NOMO-1 treated with dmso at 0.1 percent for 144 hours (cell line): ENCODE measurements at regions not wholly inside any gene's neighbourhood (a gene's known extent, or its start where the extent isn't known, plus 50 kb on each side); places are given as distances from the start of the nearest gene placed in this dataset.
"Not testable (repeated sequence)": the region's sequence is repeated elsewhere in the genome, so short reads cannot be mapped to it uniquely, and the experiment has no call there.

Experiments used
- DNase-seq: peaks from one replicate; lab custom pipeline; 2025; ENCODE audit not compliant: unreplicated experiment; lab: John Stamatoyannopoulos, UW

DNA sequence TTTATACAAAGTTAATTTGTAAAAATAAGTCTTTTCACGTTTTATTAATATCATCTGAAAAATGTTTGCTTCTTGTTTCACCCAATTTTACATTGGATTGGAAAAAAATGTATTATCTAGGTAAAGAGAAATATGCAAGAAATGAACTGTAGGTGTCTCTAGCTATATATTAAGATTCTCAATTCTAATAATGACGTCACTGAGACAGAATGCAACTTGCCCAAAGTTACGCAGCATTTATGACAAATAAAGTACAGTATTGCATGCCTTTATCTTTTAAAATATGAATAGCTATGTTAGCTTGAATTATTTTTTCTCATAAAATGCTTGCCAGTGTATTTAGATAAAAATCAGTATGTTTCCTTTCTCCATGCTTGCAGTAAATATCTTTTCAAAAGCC is 728.8 kb downstream of the RERGL start:
- DNase-seq = no peak

DNA sequence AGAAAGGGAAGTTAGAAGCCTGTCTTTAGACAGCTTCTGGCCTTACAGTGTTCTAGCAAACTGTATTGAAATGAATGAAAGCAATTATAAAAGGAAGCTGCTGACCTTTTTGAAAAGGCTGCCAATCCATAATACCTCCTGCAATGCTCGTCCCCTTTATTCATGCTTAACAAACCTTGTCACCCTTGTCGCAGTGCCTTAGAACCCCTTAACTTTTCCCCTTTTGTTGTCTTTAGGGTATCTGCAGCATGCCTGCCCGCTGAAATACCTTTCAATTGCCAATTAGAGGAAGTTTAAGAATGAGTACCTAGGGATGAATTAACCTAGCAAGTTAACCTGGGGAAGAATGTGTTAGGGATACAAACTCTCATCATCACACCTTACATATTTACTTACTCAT is 731.2 kb downstream of the RERGL start:
- DNase-seq = peak; percentile 22

- no peak for DNase-seq
Measured at GRCh38 chr12:17357396-17357795, 732.6 kb downstream of the RERGL start.

GRCh38 chr12:17352164-17352563 is 737.8 kb downstream of the RERGL start:
- no peak for DNase-seq

DNA sequence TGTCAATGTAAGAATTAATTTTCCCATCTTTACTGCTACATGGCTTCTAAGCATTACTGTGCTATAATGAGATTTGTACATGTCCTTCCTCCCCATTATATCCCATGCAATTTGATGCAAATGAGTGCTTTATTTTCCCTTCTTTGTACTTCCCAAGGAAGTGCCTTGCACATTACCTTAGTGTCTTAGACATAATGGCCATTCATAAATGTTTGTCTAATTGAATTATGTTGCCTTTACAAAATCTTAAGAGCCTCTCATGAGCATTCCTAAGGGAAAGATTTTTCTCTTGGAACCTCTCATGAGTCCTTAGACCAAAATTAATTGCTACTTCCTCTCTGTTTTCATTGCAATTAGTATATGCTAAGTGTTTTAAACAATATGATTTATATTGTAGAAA is 741.7 kb downstream of the RERGL start:
- DNase-seq = no peak

- no peak for DNase-seq
Measured at GRCh38 chr12:17344649-17345048, 738.7 kb upstream of the LMO3 start.

- no peak for DNase-seq
Measured at GRCh38 chr12:17342381-17342961, 736.5 kb upstream of the LMO3 start.

GRCh38 chr12:17335487-17335886 is 729.5 kb upstream of the LMO3 start:
- no peak for DNase-seq

GRCh38 chr12:17334784-17335183 is 728.8 kb upstream of the LMO3 start:
- no peak for DNase-seq

- no peak for DNase-seq
Measured at GRCh38 chr12:17333287-17333686, 727.3 kb upstream of the LMO3 start.

DNA sequence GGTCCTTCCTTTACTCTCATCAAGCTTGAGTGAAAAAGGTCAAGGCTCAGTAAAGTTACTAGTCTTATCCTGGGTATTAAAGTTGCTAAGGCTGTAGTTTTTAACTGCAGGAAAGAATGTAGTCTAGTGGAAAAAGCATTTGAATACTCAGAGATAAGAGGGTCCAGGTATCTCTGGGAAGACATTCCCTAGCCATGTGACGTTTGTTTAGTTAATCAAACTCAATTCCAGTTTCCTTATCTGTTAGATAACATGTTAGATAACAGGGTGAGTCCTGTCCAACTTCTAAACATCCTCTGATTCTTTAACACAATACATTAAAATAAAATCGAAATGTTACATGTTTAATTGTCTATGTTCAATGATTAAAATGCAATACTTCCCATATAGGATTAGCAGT is 720.7 kb upstream of the LMO3 start:
- DNase-seq = no peak

GRCh38 chr12:17322090-17322489 is 716.1 kb upstream of the LMO3 start:
- no peak for DNase-seq

- DNase-seq = no peak
Measured at GRCh38 chr12:17304503-17305347, 698.8 kb upstream of the LMO3 start.

DNA sequence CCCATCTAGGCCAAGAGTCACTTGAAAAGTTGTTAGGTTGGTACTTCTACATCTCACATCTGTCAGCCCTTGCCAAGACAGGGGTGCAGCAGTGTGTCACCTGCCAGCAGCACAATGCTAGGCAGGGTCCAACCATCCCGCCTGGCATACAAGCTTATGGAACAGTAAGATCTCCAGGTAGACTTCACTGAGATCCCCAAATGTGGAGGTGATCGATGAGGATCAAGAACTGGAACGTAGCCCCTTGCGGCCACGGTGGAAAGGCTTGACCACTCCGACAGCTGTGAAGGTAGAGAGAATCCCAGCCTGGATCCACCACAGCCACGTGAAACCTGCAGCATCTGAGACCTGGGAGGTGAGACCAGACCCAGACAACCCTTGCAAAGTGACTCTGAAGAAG is 696.0 kb upstream of the LMO3 start:
- DNase-seq = no peak

GRCh38 chr12:17301544-17301943 is 695.6 kb upstream of the LMO3 start:
- no peak for DNase-seq

- no peak for DNase-seq
Measured at GRCh38 chr12:17296882-17297281, 690.9 kb upstream of the LMO3 start.

- no peak for DNase-seq
Measured at GRCh38 chr12:17286874-17287273, 680.9 kb upstream of the LMO3 start.

- no peak for DNase-seq
Measured at GRCh38 chr12:17284873-17285272, 678.9 kb upstream of the LMO3 start.

GRCh38 chr12:17283563-17283962 is 677.6 kb upstream of the LMO3 start:
- DNase-seq = no peak

DNA sequence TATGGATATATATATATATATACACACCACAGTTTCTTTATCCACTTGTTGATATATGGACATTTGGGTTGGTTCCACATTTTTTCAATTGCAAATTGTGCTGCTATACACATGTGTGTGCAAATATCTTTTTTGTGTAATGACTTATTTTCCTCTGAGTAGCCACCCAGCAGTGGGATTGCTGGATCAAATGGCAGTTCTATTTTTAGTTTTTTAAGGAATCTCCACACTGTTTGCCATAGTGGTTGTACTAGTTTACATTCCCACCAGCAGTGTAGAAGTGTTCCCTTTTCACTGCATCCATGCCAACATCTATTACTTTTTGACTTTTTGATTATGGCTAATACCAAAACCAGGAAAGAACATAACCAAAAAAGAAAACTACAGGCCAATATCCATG is 676.2 kb upstream of the LMO3 start:
- not testable (repeated sequence) for DNase-seq

DNA sequence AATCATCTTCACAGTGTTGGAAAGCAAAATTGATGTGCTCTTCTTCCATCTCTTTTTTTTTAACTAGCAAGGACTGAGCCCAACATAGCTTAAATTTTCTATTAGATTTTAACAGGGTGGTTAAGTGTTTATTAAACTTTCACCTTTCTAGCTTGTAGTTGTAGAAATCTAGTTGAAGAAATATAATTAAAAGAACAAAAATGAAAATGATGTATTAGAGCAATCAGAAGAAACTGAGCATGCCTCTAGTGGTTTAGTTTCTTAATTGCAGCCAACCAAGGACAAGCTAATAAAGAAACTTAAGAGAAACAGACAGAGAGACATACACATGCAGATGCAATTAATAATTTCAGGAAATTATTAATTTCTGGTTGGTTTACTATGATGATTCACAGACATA is 673.0 kb upstream of the LMO3 start:
- DNase-seq = no peak

DNA sequence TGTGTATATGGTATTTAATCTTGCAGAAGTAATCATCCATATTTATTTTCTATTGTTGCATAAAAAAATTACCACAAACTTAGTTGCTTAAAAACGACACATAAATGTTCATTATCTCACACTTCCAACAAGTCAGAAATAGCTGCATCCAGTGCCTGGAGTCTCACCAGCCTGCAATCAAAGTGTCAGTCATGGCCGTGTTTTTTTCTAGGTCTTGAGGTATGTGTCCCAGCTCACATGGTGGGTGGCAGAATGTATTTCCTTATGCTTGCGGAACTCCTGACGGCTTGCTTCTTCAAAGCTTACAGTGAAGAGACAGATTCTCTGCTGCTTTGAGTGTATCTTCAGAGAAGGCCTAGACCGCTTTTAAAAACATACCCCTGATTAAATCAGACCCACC is 670.2 kb upstream of the LMO3 start:
- DNase-seq = no peak

GRCh38 chr12:17266856-17267255 is 660.9 kb upstream of the LMO3 start:
- no peak for DNase-seq
